KMS-11 (cell line): ENCODE measurements at regions not wholly inside any gene's neighbourhood (a gene's known extent, or its start where the extent isn't known, plus 50 kb on each side); places are given as distances from the start of the nearest gene placed in this dataset.

Experiments used
- H2AFZ ChIP-seq: fragments of 200-600 bp; sonication (generic); 2 replicates; pipeline ENCODE4 v1.6.1; 2016; ENCODE audit warnings: antibody characterized with exemption, mixed run types, low read depth
- H3K27ac ChIP-seq: fragments of 200-600 bp; sonication (generic); 2 replicates; pipeline ENCODE4 v1.6.1; 2016; ENCODE audit warnings: mild to moderate bottlenecking, mixed run types
- H3K27me3 ChIP-seq: fragments of 200-600 bp; sonication (generic); 2 replicates; pipeline ENCODE4 v1.6.1; 2017; ENCODE audit warnings: mild to moderate bottlenecking, low read depth, mixed run types, moderate library complexity; ENCODE audit not compliant: insufficient read depth
- H3K36me3 ChIP-seq: fragments of 200-600 bp; sonication (generic); 2 replicates; pipeline ENCODE4 v1.6.1; 2017; ENCODE audit warnings: mild to moderate bottlenecking, mixed run types; ENCODE audit not compliant: insufficient read depth
- H3K4me1 ChIP-seq: fragments of 200-600 bp; sonication (generic); 2 replicates; pipeline ENCODE4 v1.6.1; 2016; ENCODE audit warnings: mild to moderate bottlenecking, low read depth, mixed run types; ENCODE audit not compliant: poor library complexity, severe bottlenecking
- H3K4me2 ChIP-seq: fragments of 200-600 bp; sonication (generic); 2 replicates; pipeline ENCODE4 v1.7.0; 2016; ENCODE audit warnings: mild to moderate bottlenecking, mixed run types
- H3K4me3 ChIP-seq: fragments of 200-600 bp; sonication (generic); IDR thresholded peaks from 2 replicates; pipeline ENCODE4 v1.6.1; 2017; ENCODE audit warnings: low read depth, low read length, mixed read lengths; ENCODE audit not compliant: insufficient read depth
- H3K79me2 ChIP-seq: fragments of 200-600 bp; sonication (generic); 2 replicates; pipeline ENCODE4 v1.6.1; 2016; ENCODE audit warnings: low read depth, mixed run types; ENCODE audit not compliant: insufficient read depth
- H3K9ac ChIP-seq: fragments of 200-600 bp; sonication (generic); 2 replicates; pipeline ENCODE4 v1.6.1; 2016; ENCODE audit warnings: mild to moderate bottlenecking, mixed run types
- H4K20me1 ChIP-seq: fragments of 200-600 bp; sonication (generic); 2 replicates; pipeline ENCODE4 v1.6.1; 2016; ENCODE audit warnings: mild to moderate bottlenecking, mixed run types; ENCODE audit not compliant: insufficient read depth
- TF ChIP-seq, protein P1 (sequence below): fragments of 200-600 bp; sonication (generic); conservative IDR thresholded peaks from 2 replicates; pipeline ENCODE4 v1.6.1; 2017; ENCODE audit warnings: low read depth, mild to moderate bottlenecking, antibody characterized with exemption, low read length, moderate library complexity, mixed read lengths

DNA sequence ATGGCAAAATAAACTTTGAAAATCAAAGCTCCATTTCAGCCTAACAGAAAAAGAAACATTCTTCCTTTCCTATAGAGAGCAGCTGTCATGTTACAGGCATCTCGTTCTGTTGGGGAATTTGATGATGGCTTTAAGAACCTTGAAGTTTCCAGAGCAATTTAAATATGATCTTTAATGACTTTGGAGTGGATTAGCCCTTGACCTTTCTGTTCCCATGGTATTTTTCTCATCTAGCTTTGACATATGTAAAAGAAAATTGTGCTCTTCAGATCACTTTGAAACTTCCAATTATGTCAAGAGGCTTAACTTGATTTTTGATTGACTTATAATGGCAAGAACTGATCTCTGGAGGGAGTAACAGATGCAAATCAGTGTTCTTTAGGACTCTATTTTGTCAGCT is 157.6 kb upstream of the SEMA3E start:
- no peak overlapping the region for H3K27ac ChIP-seq
- no peaks in the 10 kb centered on the region for H4K20me1 ChIP-seq
- H3K9ac ChIP-seq = no peak overlapping the region
- TF ChIP-seq, protein P1, sequence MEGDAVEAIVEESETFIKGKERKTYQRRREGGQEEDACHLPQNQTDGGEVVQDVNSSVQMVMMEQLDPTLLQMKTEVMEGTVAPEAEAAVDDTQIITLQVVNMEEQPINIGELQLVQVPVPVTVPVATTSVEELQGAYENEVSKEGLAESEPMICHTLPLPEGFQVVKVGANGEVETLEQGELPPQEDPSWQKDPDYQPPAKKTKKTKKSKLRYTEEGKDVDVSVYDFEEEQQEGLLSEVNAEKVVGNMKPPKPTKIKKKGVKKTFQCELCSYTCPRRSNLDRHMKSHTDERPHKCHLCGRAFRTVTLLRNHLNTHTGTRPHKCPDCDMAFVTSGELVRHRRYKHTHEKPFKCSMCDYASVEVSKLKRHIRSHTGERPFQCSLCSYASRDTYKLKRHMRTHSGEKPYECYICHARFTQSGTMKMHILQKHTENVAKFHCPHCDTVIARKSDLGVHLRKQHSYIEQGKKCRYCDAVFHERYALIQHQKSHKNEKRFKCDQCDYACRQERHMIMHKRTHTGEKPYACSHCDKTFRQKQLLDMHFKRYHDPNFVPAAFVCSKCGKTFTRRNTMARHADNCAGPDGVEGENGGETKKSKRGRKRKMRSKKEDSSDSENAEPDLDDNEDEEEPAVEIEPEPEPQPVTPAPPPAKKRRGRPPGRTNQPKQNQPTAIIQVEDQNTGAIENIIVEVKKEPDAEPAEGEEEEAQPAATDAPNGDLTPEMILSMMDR = no peak
- H2AFZ ChIP-seq = no peak overlapping the region
- H3K79me2 ChIP-seq = no peaks in the 10 kb centered on the region
- H3K36me3 ChIP-seq = no peaks in the 10 kb centered on the region
- H3K4me3 ChIP-seq = no peak overlapping the region
- H3K4me1 ChIP-seq = peaks cover 6% of the 10 kb centered on the region
- no peak overlapping the region for H3K4me2 ChIP-seq
- no peaks in the 10 kb centered on the region for H3K27me3 ChIP-seq

DNA sequence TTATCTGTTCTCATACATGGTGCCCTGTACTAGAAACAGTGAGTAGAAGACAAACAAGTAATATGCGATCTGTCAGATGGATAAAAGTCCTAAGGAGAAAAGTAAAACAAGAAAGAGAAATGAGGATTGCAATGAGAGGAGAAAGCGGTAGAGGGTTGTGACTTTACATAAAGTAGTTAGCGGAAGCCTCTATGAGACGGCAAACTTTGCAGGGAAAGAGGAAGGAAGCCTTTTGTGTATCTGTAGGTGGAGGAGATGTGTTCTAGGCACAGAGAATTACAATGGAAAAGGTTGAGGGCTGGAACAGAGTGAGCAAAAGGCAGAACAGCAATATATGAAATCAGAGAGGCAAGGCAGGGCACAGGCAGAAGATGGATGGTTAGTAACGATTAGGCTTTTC is 150.4 kb upstream of the SEMA3E start:
- H3K9ac ChIP-seq = no peak overlapping the region
- H3K27ac ChIP-seq = no peak overlapping the region
- H3K4me1 ChIP-seq = peaks cover 53% of the 10 kb centered on the region
- H3K36me3 ChIP-seq = no peaks in the 10 kb centered on the region
- peak overlapping the region; percentile 73; the same call in 1 of the 2 replicates for H3K4me2 ChIP-seq
- no peak overlapping the region for H3K4me3 ChIP-seq
- H4K20me1 ChIP-seq = no peaks in the 10 kb centered on the region
- H2AFZ ChIP-seq = no peak overlapping the region
- no peaks in the 10 kb centered on the region for H3K27me3 ChIP-seq
- no peaks in the 10 kb centered on the region for H3K79me2 ChIP-seq
- TF ChIP-seq, protein P1 = no peak

DNA sequence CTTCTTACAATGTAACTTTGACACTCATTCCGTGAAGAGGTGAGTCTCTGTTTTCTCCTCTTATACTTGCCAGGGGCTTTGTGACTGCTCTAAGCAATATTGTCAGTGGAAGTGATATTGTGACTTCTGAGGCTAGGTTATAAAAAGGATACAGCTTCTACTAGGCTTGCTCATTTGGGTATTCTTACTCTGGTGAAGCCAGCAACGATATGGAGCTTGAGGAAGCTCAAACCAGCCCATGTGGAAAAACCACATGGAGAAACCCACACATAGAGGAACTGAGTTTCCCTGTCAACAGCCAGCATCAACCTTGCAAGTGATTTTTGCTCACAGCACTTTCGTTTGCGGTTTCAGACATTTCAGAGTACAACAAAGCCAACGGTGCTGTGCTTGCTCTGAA is 149.6 kb upstream of the SEMA3E start:
- no peaks in the 10 kb centered on the region for H3K79me2 ChIP-seq
- no peaks in the 10 kb centered on the region for H3K27me3 ChIP-seq
- H3K4me2 ChIP-seq = peak overlapping the region; percentile 73
- TF ChIP-seq, protein P1 = no peak
- peak overlapping the region; percentile 38; the same call in 1 of the 2 replicates for H3K27ac ChIP-seq
- no peaks in the 10 kb centered on the region for H4K20me1 ChIP-seq
- H3K9ac ChIP-seq = no peak overlapping the region
- H3K36me3 ChIP-seq = no peaks in the 10 kb centered on the region
- H3K4me3 ChIP-seq = no peak overlapping the region
- no peak overlapping the region for H2AFZ ChIP-seq
- H3K4me1 ChIP-seq = peaks cover 58% of the 10 kb centered on the region

DNA sequence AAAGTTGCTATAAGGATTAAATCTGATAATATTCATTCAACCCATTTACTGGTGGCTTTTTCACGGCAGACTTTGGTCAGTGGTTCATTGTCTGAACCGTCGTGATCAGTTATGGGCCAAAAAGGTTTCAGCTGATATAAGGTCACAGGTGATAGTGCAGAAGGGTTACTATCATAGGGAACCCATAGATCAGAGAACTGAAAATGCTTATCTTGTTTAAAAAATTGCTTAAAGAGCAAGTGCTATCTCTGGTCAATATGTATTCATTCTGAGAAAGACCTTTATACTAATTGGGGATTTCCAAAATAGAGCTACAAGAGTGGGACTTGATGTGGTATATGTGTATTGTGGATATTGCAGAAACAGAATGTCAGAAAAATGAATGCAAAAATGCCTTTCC is 147.8 kb upstream of the SEMA3E start:
- peak overlapping the region; percentile 73 for H3K4me2 ChIP-seq
- no peaks in the 10 kb centered on the region for H4K20me1 ChIP-seq
- no peaks in the 10 kb centered on the region for H3K36me3 ChIP-seq
- H3K27me3 ChIP-seq = no peaks in the 10 kb centered on the region
- peak overlapping the region; percentile 44 for H3K27ac ChIP-seq
- TF ChIP-seq, protein P1 = no peak
- no peak overlapping the region for H3K9ac ChIP-seq
- no peaks in the 10 kb centered on the region for H3K79me2 ChIP-seq
- 0 out of 2 replicates have a peak overlapping the region, but pooled peaks have one; percentile 3 for H2AFZ ChIP-seq
- peaks cover 58% of the 10 kb centered on the region for H3K4me1 ChIP-seq
- no peak overlapping the region for H3K4me3 ChIP-seq
